H1 (cell line): ENCODE measurements at regions not wholly inside any gene's neighbourhood (a gene's known extent, or its start where the extent isn't known, plus 50 kb on each side); places are given as distances from the start of the nearest gene placed in this dataset.

ENCODE experiments used
- BCL11A ChIP-seq, 2 experiments: IDR thresholded peaks; one replicate each; pipeline ENCODE4 v1.6.1; 2011; ENCODE audit warnings: low read depth in 2 of 2, low read length in 2 of 2, mild to moderate bottlenecking in 2 of 2
- POU5F1 ChIP-seq: IDR thresholded peaks from 2 replicates; pipeline ENCODE4 v1.6.1; 2011; ENCODE audit warnings: low read depth, mild to moderate bottlenecking, low read length, moderate library complexity
- RAD21 ChIP-seq, 2 experiments: IDR thresholded peaks in 1 of 2; conservative IDR thresholded peaks in 1 of 2; 2 replicates each; pipeline ENCODE4 v1.6.1; 2011; ENCODE audit warnings: low read depth in 2 of 2, low read length in 2 of 2, improper control_type of control experiment in 1 of 2, inconsistent platforms in 1 of 2, mild to moderate bottlenecking in 1 of 2, moderate library complexity in 1 of 2
- SP1 ChIP-seq: IDR thresholded peaks from 2 replicates; pipeline ENCODE4 v1.6.1; 2011; ENCODE audit warnings: low read depth, low read length
- ZNF274 ChIP-seq: IDR thresholded peaks from 2 replicates; pipeline ENCODE4 v1.7.0; 2012; ENCODE audit warnings: low read length, borderline replicate concordance; ENCODE audit errors: extremely low read depth
- TF ChIP-seq, protein P1 (sequence below), 3 experiments: IDR thresholded peaks; 1 replicate in 2 of 3; 2 replicates in 1 of 3; pipeline versions ENCODE4 v1.5.1 to v1.6.1; 2011; ENCODE audit warnings: low read length in 3 of 3, mild to moderate bottlenecking in 3 of 3, inconsistent platforms in 2 of 3, low read depth in 1 of 3, moderate library complexity in 1 of 3; ENCODE audit not compliant: insufficient read depth in 1 of 3; ENCODE audit errors: control extremely low read depth in 1 of 3

DNA sequence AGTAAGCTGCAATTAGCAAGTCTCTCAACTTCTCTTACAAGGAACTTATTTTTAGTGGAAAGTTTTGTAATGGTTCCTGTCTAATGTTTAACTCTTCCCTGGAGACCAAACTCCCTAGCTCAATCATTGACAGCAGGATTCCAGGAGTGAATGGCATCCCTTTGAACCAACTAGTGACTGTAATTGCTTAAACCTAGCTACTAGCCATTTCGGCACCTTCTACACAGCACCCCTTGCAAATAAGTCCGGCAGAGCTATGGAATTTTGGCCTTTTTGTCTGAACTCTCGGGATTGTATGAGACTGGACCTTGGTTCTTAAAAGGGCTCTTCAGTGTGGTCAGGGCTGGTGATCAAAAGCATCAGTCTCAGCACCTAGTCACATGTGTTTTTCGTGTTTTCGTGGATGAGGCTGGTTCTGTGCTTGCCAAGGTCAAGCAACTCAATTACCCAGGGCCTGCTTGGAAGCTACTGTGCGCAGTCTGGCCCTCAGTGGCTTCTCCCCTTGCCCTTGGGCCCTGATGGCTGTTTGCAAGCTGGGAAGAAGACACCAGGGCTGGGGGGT, 135.3 kb upstream of the NEDD9 start (continued):
- TF ChIP-seq, protein P1, sequence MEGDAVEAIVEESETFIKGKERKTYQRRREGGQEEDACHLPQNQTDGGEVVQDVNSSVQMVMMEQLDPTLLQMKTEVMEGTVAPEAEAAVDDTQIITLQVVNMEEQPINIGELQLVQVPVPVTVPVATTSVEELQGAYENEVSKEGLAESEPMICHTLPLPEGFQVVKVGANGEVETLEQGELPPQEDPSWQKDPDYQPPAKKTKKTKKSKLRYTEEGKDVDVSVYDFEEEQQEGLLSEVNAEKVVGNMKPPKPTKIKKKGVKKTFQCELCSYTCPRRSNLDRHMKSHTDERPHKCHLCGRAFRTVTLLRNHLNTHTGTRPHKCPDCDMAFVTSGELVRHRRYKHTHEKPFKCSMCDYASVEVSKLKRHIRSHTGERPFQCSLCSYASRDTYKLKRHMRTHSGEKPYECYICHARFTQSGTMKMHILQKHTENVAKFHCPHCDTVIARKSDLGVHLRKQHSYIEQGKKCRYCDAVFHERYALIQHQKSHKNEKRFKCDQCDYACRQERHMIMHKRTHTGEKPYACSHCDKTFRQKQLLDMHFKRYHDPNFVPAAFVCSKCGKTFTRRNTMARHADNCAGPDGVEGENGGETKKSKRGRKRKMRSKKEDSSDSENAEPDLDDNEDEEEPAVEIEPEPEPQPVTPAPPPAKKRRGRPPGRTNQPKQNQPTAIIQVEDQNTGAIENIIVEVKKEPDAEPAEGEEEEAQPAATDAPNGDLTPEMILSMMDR (IDR thresholded peaks at IDR 0.05; ENCODE audit: control extremely low read depth in 1 of 3, insufficient read depth in 1 of 3, low read depth in 1 of 3, low read length in 3 of 3) = no peak
- no peak for TF ChIP-seq POU5F1
- no peak for TF ChIP-seq BCL11A (IDR thresholded peaks at IDR 0.05; ENCODE audit: low read depth in 2 of 2, low read length in 2 of 2)
- no peak for TF ChIP-seq ZNF274
- TF ChIP-seq SP1 = no peak
- TF ChIP-seq RAD21 (IDR thresholded peaks at IDR 0.05 in 1 of 2, conservative IDR thresholded peaks at IDR 0.05 in 1 of 2; ENCODE audit: low read depth in 2 of 2, low read length in 2 of 2) = no peak
